ENCODE measurements at regions not wholly inside any gene's neighbourhood (a gene's known extent, or its start where the extent isn't known, plus 50 kb on each side); places are given as distances from the start of the nearest gene placed in this dataset.

GRCh38 chr9:80208696-80209095, 636.9 kb downstream of the TLE4 start:
- no peak overlapping the region for H4K91ac ChIP-seq (ENCODE audit: insufficient read length, low read depth, low read length)

More at GRCh38 chr9:80208696-80209095, 636.9 kb downstream of the TLE4 start:
- Histone ChIP-seq H2BK120ac (ENCODE audit: low read depth, low read length, poor library complexity, severe bottlenecking) (no peak overlapping the region), H3K4ac (ENCODE audit: low read depth, low read length) (no peak overlapping the region), H3K4me2 (ENCODE audit: insufficient read depth, insufficient read length, low read length) (no peak overlapping the region), H4K8ac (replicated peaks; ENCODE audit: insufficient read length, low read depth, low read length) (no peak overlapping the region), H3K27ac (ENCODE audit: insufficient read length, low read depth, low read length) (no peak overlapping the region), H3K79me2 (ENCODE audit: insufficient read depth, low read length) (no peaks in the 10 kb centered on the region), H3K79me1 (ENCODE audit: insufficient read depth, low read depth, low read length, poor library complexity, severe bottlenecking) (no peaks in the 10 kb centered on the region), H2BK20ac (ENCODE audit: low read depth, low read length, poor library complexity, severe bottlenecking) (no peak overlapping the region), H4K20me1 (ENCODE audit: control insufficient read depth, insufficient read depth, insufficient read length) (no peaks in the 10 kb centered on the region), H3K27me3 (ENCODE audit: insufficient read depth, low read length) (no peaks in the 10 kb centered on the region; the same call in 1 of the 2 replicates), H4K5ac (ENCODE audit: insufficient read length, low read depth, low read length) (no peak overlapping the region), H2BK15ac (ENCODE audit: low read depth, low read length) (no peak overlapping the region), H3K9ac (ENCODE audit: extremely low read depth, insufficient read length, low read length) (no peak overlapping the region), H3K23ac (ENCODE audit: insufficient read length, low read depth, low read length) (no peak overlapping the region), H3K23me2 (ENCODE audit: insufficient read length, low read depth, low read length, poor library complexity, severe bottlenecking) (no peaks in the 10 kb centered on the region), H3K9me3 (ENCODE audit: control insufficient read depth, low read depth, low read length) (no peaks in the 10 kb centered on the region), H2AK5ac (ENCODE audit: insufficient read length, low read length) (no peak overlapping the region), H2BK12ac (ENCODE audit: insufficient read length, low read depth, low read length) (no peak overlapping the region), H3K18ac (ENCODE audit: insufficient read length, low read depth, low read length) (no peak overlapping the region), H3K56ac (ENCODE audit: insufficient read length, low read depth, low read length) (no peak overlapping the region), H3K14ac (ENCODE audit: insufficient read depth, low read length) (no peak overlapping the region), H2BK5ac (ENCODE audit: insufficient read length, low read length) (no peak overlapping the region), H2AFZ (ENCODE audit: low read length) (no peak overlapping the region), H3T11ph (ENCODE audit: low read length) (no peak overlapping the region), H3K4me1 (ENCODE audit: insufficient read depth, low read length) (no peaks in the 10 kb centered on the region)
- Mint-ChIP-seq H3K36me3 (ENCODE audit: insufficient read depth in 1 of 3, low read depth in 3 of 3) (peaks cover 0 to 1% (median 0%) of the 10 kb centered on the region in 3 experiments; a peak in 1 of 7 replicates), H3K27ac (no peak overlapping the region), H3K9me3 (peaks cover 0 to 4% of the 10 kb centered on the region in 2 experiments; a peak in 2 of 5 replicates), H3K4me1 (peaks cover 0 to 6% of the 10 kb centered on the region in 2 experiments; a peak in 1 of 4 replicates), H3K27me3 (ENCODE audit: low read depth) (no peaks in the 10 kb centered on the region), H3K4me3 (no peak overlapping the region)
- no peak for DNase-seq
- no peak for TF ChIP-seq CTCF (conservative IDR thresholded peaks at IDR 0.05)

All from H9 (cell line).